HPDE6-E6E7 (cell line): ENCODE measurements at regions not wholly inside any gene's neighbourhood (a gene's known extent, or its start where the extent isn't known, plus 50 kb on each side); places are given as distances from the start of the nearest gene placed in this dataset.
"Not testable (repeated sequence)": the region's sequence is repeated elsewhere in the genome, so short reads cannot be mapped to it uniquely, and the experiment has no call there.

Experiments used
- DNase-seq: peaks from one replicate; pipeline ENCODE4 v3.0.0; 2011; ENCODE audit warnings: missing footprints; ENCODE audit errors: extremely low spot score

- DNase-seq: no peak
Measured at GRCh38 chr9:129561594-129562281, 59.2 kb downstream of the C9orf50 start.

- DNase-seq: no peak
Measured at GRCh38 chr9:129560881-129561306, 60.0 kb downstream of the C9orf50 start.

- no peak for DNase-seq
Measured at GRCh38 chr9:129559506-129559881, 61.4 kb downstream of the C9orf50 start.

- DNase-seq: no peak
Measured at GRCh38 chr9:129558551-129559505, 62.1 kb downstream of the C9orf50 start.

- no peak for DNase-seq
Measured at GRCh38 chr9:129558063-129558550, 62.8 kb downstream of the C9orf50 start.

GRCh38 chr9:129557192-129558036 lies 63.5 kb downstream of the C9orf50 start:
- DNase-seq: no peak

- DNase-seq: no peak
Measured at GRCh38 chr9:129556491-129557191, 64.3 kb downstream of the C9orf50 start.

- no peak for DNase-seq
Measured at GRCh38 chr9:129555512-129556215, 65.2 kb downstream of the C9orf50 start.

- DNase-seq: no peak
Measured at GRCh38 chr9:129554649-129555048, 66.3 kb downstream of the C9orf50 start.

GRCh38 chr9:129553277-129553676 lies 67.6 kb downstream of the C9orf50 start:
- no peak for DNase-seq

- DNase-seq: no peak
Measured at GRCh38 chr9:129552064-129552463, 68.8 kb downstream of the C9orf50 start.

GRCh38 chr9:129551393-129551973 lies 69.4 kb downstream of the C9orf50 start:
- no peak for DNase-seq

GRCh38 chr9:129550977-129551376 lies 69.9 kb downstream of the C9orf50 start:
- DNase-seq: not testable (repeated sequence)

- DNase-seq: no peak
Measured at GRCh38 chr9:129550199-129550839, 70.6 kb downstream of the C9orf50 start.

GRCh38 chr9:129549684-129550083 lies 71.2 kb downstream of the C9orf50 start:
- DNase-seq: no peak

- DNase-seq: no peak
Measured at GRCh38 chr9:129549139-129549538, 71.8 kb downstream of the C9orf50 start.

GRCh38 chr9:129548571-129549135 lies 72.2 kb downstream of the C9orf50 start:
- DNase-seq: no peak

- DNase-seq: no peak
Measured at GRCh38 chr9:129547869-129548570, 72.9 kb downstream of the C9orf50 start.

GRCh38 chr9:129547063-129547462 lies 73.8 kb downstream of the C9orf50 start:
- DNase-seq: no peak
